ENCODE measurements at regions not wholly inside any gene's neighbourhood (a gene's known extent, or its start where the extent isn't known, plus 50 kb on each side); places are given as distances from the start of the nearest gene placed in this dataset.
"Not testable (repeated sequence)": the region's sequence is repeated elsewhere in the genome, so short reads cannot be mapped to it uniquely, and the experiment has no call there.

DNA sequence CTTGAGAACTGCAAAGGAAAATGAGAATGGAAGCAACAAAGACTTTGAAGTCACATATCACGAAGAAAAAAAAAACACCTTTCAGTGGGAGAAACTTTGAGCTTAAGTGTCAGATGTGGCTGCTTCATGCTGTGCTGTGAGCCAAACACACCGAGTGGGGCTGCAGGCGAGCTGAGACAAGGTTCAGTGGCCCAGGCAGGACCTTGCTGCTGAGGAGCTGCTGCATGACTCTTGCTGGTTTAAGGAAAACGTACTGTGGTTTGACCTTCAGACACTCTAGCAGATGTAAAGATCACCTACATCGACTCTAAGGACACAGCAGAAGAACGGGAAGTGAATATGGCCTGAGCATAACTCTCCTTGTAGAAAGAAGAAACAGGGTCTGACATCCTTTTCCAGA lies 118.1 kb upstream of the OR4E1 start:
- Histone ChIP-seq H3K36me3 (ENCODE audit: control insufficient read depth, insufficient read depth, low read length) (no peaks in the 10 kb centered on the region), H3K27ac (ENCODE audit: low read length) (no peak overlapping the region), H3K4me3 (ENCODE audit: low read depth in 2 of 2, low read length in 2 of 2) (no peak overlapping the region), H3K27me3 (ENCODE audit: control insufficient read depth, insufficient read depth, low read length) (no peaks in the 10 kb centered on the region), H3K9me3 (ENCODE audit: control insufficient read depth, insufficient read depth, low read depth, low read length) (no peaks in the 10 kb centered on the region), H3K4me1 (ENCODE audit: control insufficient read depth, insufficient read depth, low read length) (no peaks in the 10 kb centered on the region)
- TF ChIP-seq TCF7L2 (IDR thresholded peaks at IDR 0.05; ENCODE audit: low read depth, low read length) (no peak), SIN3A (IDR thresholded peaks at IDR 0.05; ENCODE audit: borderline replicate concordance, insufficient read depth, low read depth, low read length) (no peak), POLR2AphosphoS5 (IDR thresholded peaks at IDR 0.05; ENCODE audit: low read depth, low read length) (no peak)
- TF ChIP-seq, protein P1, sequence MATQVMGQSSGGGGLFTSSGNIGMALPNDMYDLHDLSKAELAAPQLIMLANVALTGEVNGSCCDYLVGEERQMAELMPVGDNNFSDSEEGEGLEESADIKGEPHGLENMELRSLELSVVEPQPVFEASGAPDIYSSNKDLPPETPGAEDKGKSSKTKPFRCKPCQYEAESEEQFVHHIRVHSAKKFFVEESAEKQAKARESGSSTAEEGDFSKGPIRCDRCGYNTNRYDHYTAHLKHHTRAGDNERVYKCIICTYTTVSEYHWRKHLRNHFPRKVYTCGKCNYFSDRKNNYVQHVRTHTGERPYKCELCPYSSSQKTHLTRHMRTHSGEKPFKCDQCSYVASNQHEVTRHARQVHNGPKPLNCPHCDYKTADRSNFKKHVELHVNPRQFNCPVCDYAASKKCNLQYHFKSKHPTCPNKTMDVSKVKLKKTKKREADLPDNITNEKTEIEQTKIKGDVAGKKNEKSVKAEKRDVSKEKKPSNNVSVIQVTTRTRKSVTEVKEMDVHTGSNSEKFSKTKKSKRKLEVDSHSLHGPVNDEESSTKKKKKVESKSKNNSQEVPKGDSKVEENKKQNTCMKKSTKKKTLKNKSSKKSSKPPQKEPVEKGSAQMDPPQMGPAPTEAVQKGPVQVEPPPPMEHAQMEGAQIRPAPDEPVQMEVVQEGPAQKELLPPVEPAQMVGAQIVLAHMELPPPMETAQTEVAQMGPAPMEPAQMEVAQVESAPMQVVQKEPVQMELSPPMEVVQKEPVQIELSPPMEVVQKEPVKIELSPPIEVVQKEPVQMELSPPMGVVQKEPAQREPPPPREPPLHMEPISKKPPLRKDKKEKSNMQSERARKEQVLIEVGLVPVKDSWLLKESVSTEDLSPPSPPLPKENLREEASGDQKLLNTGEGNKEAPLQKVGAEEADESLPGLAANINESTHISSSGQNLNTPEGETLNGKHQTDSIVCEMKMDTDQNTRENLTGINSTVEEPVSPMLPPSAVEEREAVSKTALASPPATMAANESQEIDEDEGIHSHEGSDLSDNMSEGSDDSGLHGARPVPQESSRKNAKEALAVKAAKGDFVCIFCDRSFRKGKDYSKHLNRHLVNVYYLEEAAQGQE (IDR thresholded peaks at IDR 0.05; ENCODE audit: insufficient read depth in 1 of 2, low read depth in 2 of 2, low read length in 1 of 2), result no peak
- TF ChIP-seq, protein P2, sequence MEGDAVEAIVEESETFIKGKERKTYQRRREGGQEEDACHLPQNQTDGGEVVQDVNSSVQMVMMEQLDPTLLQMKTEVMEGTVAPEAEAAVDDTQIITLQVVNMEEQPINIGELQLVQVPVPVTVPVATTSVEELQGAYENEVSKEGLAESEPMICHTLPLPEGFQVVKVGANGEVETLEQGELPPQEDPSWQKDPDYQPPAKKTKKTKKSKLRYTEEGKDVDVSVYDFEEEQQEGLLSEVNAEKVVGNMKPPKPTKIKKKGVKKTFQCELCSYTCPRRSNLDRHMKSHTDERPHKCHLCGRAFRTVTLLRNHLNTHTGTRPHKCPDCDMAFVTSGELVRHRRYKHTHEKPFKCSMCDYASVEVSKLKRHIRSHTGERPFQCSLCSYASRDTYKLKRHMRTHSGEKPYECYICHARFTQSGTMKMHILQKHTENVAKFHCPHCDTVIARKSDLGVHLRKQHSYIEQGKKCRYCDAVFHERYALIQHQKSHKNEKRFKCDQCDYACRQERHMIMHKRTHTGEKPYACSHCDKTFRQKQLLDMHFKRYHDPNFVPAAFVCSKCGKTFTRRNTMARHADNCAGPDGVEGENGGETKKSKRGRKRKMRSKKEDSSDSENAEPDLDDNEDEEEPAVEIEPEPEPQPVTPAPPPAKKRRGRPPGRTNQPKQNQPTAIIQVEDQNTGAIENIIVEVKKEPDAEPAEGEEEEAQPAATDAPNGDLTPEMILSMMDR (IDR thresholded peaks at IDR 0.05), result no peak
- ChIA-PET CTCF (no interaction called here), POLR2A (no interaction called here)
- DNase-seq (ENCODE audit: low read depth, low spot score), result no peak
- intact Hi-C loops (cut with micrococcal nuclease; ENCODE audit: unreplicated experiment) (no loop called here), in situ Hi-C loops (cut with HindIII; ENCODE audit: low pct_unique_long_range_greater_than_20kb, low sequenced_read_pairs) (no loop called here)
- no peak for ATAC-seq
- no TSS peak for BruUV-seq (replicated peaks)

DNA sequence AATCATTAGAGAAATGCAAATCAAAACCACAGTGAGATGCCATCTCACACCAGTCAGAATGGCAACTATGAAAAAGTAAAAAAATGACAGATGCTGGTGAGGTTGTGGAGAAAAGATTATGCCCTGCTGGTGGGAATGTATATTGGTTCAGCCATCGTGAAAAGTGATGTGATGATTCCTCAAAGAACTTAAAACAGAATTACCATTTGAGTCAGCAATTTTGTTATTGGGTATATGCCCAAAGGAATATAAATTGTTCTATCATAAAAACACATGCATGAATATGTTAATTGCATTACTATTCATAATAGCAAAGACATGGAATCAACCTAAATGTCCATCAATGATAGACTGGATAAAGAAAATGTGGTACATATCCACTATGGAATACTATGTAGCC lies 115.1 kb upstream of the OR4E1 start:
- DNase-seq (ENCODE audit: low read depth, low spot score); intact Hi-C loops (cut with micrococcal nuclease; ENCODE audit: unreplicated experiment); BruUV-seq (replicated peaks); H3K27me3 ChIP-seq (ENCODE audit: control insufficient read depth, insufficient read depth, low read length); H3K36me3 ChIP-seq (ENCODE audit: control insufficient read depth, insufficient read depth, low read length); CTCF ChIA-PET; H3K9me3 ChIP-seq (ENCODE audit: control insufficient read depth, insufficient read depth, low read depth, low read length); H3K4me1 ChIP-seq (ENCODE audit: control insufficient read depth, insufficient read depth, low read length); H3K27ac ChIP-seq (ENCODE audit: low read length); H3K4me3 ChIP-seq (ENCODE audit: low read depth in 2 of 2, low read length in 2 of 2); POLR2A ChIA-PET; in situ Hi-C loops (cut with HindIII; ENCODE audit: low pct_unique_long_range_greater_than_20kb, low sequenced_read_pairs); ATAC-seq: not testable (repeated sequence)

DNA sequence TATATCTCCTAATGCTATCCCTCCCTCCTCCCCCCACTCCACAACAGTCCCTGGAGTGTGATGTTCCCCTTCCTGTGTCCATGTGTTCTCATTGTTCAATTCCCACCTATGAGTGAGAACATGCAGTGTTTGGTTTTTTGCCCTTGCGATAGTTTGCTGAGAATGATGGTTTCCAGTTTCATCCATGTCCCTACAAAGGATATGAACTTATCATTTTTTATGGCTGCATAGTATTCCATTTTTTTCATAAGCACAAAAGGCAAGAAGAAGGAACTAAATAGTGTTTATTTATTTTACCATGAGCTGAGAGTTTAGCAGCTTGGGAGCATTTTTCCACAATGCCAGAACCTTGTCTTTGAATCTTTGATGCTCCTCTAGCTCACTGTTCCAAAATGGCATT lies 113.6 kb upstream of the OR4E1 start:
- H3K4me1 ChIP-seq (ENCODE audit: control insufficient read depth, insufficient read depth, low read length); H3K9me3 ChIP-seq (ENCODE audit: control insufficient read depth, insufficient read depth, low read depth, low read length); POLR2A ChIA-PET; H3K27me3 ChIP-seq (ENCODE audit: control insufficient read depth, insufficient read depth, low read length); BruUV-seq (replicated peaks); DNase-seq (ENCODE audit: low read depth, low spot score); H3K36me3 ChIP-seq (ENCODE audit: control insufficient read depth, insufficient read depth, low read length); H3K4me3 ChIP-seq (ENCODE audit: low read depth in 2 of 2, low read length in 2 of 2); in situ Hi-C loops (cut with HindIII; ENCODE audit: low pct_unique_long_range_greater_than_20kb, low sequenced_read_pairs); H3K27ac ChIP-seq (ENCODE audit: low read length); intact Hi-C loops (cut with micrococcal nuclease; ENCODE audit: unreplicated experiment); CTCF ChIA-PET; ATAC-seq: not testable (repeated sequence)
